ENCODE measurements at regions not wholly inside any gene's neighbourhood (a gene's known extent, or its start where the extent isn't known, plus 50 kb on each side); places are given as distances from the start of the nearest gene placed in this dataset.

DNA sequence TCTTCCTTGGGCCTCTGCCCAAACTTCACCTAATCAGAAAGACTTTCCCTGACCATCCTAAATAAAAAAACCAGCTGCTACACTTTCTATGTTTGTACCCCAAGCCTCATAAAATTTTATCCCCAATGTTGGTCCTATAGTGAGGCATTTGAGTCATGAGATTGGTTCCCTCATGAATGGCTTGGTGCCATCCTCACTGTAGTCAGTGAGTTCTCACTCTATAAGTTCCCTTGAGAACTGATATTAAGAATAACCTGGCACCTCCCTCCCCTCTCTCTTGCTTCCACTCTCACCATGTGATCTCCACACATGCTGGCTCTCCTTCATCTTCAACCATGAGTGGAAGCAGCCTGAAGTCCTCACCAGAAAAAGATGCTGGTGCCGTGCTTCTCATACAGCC lies 316.9 kb upstream of the PRDM1 start:
- DNase-seq (ENCODE audit: low read depth in 2 of 2), result no peak

DNA sequence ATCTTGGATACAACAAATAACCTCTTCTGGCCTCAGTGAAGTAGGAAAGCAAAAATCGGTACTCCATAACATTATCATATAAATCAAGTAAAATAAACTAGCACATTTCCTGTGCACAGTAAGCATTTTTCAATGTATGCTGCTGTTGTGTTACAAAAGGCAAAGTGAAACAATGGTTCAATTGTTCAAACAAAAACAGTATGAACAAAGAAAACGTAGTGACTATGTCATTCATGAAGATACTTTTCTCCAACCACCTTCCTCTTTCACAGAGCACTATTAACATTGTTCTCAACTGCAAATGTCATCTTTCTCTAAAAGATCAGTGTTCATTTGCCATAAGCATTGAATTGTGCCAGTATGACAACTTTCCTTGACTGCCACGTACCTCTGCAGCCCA lies 318.6 kb upstream of the PRDM1 start:
- DNase-seq (ENCODE audit: low read depth in 2 of 2), result no peak

DNA sequence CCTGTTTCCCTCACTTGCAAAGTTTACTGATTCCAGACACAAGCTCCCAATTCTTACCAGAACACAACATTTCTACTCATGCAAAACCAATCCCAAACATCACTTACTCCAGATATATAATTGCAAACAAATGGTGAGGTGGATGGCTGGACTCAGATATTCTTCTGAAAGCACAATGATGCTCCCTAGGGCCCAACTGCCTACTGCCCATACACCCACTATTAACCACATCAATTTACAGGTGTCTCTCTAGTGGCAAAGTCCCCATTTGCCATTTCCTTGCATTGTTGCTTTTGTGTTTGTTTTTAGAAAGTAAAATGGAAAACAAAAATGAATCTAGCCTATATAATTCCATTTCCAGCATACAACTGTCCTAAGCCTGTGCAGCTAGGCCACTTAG lies 320.9 kb upstream of the PRDM1 start:
- DNase-seq (ENCODE audit: low read depth in 2 of 2), result no peak

DNA sequence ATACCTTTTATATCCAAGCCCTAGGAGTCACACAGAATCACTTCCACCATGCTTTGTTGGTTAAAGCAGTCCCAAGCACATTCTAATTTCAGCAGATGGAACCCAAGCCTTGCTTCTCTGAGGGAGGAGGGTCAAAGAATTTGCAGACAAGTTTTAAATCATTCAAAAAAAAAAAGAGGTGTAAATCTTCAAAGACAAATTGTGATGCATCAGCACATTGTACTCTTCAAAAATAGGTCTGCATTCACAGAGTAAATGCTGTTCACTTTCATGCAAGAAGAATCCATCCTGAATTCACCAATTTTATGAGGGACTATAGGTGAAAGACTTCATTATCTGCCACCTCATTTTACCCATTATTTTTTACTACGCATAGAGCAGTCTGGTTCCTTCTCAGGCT lies 321.8 kb upstream of the PRDM1 start:
- DNase-seq (ENCODE audit: low read depth in 2 of 2), result no peak

DNA sequence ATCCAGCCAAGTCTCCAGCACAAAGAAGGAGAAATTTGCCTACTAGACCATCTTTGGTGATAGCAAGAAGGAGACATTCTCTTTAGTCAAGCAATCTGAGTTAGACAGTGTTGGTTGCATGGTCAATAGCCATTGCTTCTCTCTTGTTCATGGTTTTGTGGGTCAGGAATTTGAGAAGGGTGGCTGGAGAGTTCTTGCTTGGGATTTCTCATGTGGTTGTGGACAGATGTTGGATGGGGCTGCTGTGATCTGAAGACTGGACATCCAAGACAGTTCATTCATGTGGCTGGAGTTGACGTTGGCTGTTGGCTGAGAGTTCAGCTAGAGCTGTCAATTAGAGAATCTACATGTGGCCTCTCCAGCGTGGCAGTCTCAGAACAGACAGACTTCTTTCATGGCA lies 322.3 kb upstream of the PRDM1 start:
- no peak for DNase-seq (ENCODE audit: low read depth in 2 of 2)

DNA sequence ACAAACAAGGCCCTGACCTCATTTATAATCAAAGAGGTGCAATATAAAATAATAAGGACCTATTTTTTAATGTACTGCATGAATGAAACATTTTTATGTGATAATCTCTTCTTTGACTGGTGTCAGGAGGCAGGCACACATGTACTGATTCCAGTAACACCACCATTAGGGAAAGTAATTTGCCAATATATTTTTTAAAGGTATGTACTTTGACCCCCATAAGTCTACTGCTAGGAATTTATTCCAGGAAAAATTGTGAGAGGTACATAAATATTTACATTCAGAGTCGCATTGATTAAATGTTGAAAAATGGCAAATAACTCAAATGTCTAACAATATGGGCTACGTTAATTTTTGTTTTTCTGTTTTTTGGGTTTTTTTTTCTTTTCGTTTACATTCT lies 325.4 kb upstream of the PRDM1 start:
- DNase-seq (ENCODE audit: low read depth in 2 of 2), result no peak

DNA sequence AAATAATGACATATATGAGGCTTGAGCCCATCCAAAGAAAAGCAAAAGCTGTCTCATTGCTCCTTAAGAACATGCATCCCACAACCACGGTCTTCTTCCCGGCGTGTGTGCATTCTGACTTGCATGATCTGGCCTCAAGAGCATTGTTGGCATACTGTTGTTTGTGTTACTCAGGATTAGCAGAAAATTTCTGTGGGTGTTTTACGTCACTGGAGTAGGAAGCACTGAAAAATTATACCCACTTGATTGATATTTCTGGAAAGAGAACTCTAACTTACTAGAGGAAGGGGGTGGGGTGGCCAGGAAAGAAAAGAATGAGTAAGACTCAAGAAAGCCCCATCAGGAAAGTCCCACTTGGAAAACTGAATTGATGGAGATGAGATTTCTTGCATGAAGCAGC lies 326.2 kb upstream of the PRDM1 start:
- no peak for DNase-seq (ENCODE audit: low read depth in 2 of 2)

DNA sequence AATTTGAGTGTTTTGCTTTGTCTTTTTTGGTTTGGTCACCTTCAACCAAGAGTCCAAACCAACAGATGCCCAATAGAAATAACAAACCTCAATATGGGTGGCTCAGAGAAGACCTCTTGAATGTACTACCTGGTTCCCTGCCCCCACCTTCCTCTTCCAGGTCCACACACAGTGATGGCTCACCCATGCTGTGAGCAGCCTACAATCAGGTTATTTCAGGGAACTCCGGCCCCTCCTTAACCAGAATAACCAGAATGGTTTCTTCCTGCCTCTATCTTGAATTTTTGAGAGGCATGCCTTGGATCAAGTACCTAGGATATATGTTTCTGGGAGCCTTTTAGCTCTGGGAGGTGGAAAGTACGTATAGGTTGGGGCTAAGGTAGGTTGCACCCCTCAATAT lies 327.1 kb upstream of the PRDM1 start:
- no peak for DNase-seq (ENCODE audit: low read depth in 2 of 2)

DNA sequence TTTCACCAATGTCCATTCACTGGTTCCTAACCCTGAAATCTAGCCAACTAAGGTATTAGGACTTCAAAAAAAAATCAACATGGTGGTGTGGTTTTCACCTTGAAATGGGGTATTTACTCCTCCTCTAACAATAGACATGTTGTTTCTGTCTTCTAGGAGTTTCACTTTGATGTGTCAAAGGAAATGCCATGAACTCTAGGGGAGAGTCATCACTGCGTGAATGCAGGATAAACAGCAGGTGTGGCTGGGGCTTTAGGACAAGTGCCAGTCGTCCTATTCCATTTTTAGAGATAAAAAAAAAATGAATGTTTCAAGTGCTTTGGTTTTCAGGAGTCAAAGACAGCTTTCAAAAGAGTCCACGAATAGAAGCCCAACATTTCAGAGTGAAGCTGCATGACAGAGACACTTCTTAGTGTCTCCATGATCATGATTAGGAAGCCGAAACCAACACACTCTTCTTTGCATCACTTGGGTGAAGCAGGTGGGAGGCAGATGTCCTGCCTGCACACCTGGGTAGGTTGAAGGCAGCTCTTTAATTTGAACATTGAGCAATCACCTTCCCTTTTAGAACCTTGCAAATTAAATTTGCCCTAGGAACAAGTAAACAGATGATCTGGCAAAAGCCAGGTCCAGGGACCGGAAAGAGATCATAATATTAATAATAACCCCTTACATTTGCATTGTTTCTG lies 328.5 kb upstream of the PRDM1 start:
- DNase-seq (ENCODE audit: low read depth in 2 of 2), result no peak

DNA sequence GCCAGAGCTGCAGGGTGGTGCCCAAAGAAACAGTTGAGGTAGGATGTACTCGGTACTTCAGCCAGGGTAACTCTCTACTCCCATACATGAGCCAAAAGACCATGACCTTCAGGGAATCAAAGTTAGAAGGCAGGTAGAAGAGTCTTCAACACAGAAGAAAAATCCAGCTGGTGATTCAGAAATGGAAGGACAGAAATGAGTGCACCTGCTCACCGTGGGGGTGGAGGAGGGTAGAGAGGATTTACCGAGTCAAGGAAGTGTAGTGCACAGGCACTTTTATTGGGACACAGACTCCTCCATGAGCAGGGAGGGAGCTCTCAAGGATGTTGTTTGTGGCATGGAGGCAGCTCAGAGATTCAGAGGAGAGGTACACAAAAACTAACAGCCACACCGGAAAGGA lies 330.3 kb upstream of the PRDM1 start:
- DNase-seq (ENCODE audit: low read depth in 2 of 2), result no peak

DNA sequence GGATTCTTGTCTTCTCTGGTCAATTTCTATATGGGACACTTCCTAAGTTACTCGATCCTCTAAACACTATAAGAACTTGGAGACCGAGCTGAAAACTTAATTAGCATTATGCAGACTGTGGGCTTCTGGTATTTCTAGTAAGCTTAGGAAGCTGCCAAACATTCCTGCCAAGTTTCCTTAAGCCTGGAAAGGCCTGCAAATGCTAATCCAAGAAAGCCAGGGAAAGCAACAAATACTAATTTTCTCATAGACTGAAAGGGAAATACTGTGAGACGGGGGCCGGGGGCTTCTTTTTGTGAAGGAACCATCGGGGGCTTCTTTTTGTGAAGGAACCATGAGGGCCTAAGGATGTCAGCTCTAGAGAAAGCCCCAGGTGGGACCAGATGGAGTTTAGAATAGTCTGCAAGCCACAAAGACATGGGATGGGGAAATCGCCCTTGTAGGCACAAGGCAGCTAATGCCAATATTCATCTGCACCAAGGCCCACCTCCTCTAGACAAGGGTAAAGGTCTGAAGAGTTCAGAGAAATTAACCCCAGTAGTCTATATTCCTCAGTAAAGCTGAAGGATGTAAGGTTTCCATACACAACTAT lies 332.4 kb upstream of the PRDM1 start:
- no peak for DNase-seq (ENCODE audit: low read depth in 2 of 2)

DNA sequence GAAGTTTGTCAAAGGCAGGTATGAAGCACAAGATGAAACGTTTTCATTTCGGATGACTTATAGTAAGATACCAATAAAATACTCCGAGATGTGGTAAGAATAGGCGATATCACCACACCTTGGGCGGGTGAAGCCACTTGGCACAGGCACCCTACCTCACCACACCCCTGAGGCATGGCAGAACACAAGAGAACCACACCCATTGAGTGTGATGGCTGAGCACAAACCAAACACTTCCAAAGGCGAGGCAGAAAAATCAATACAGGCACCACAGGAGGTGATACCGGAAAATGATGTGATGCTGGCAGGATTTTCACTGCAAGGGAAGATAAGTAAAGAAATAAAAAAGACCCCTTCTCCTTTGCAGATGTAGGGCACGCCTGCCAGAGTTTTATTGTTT lies 332.9 kb upstream of the PRDM1 start:
- DNase-seq (ENCODE audit: low read depth in 2 of 2), result no peak

DNA sequence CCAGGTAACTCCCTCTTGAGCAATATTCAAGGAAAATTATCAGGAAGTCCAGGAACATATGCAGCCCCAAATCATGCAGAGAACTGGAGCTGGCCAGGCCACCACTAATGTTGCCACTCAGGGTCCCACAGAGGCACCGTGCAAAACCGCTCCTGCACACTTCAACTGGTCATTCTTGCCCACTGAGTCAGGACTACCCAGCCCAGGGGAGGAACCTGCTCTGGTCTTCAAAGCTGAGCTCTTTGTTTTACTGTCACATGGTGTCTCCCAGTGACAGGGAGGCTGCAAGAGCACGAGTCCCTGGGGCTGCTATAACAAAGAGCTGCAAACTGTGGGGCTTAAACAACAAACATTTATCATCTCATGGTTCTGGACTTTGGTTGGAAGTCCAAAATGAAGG lies 336.0 kb upstream of the PRDM1 start:
- no peak for DNase-seq (ENCODE audit: low read depth in 2 of 2)

DNA sequence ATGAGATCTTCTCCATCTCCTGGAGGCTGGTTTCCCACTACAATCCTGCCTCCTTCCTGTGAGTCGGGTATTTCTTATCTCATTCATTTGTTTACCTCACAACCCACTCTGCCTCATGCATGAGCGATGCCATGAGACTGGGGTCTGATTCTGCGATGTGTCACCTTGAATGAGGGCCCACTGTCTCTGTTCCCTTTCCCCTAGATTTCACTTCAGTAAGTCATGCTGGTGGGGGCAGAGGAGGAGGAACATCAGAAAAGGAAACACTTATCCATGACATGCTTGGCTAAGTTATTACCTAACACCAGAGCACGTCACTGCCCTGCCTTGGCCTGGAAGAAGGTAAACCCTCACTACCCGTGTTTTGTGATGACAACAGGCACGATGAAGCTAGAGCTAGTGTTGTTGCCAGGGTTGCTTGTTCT lies 337.4 kb upstream of the PRDM1 start:
- DNase-seq (ENCODE audit: low read depth in 2 of 2), result no peak

DNA sequence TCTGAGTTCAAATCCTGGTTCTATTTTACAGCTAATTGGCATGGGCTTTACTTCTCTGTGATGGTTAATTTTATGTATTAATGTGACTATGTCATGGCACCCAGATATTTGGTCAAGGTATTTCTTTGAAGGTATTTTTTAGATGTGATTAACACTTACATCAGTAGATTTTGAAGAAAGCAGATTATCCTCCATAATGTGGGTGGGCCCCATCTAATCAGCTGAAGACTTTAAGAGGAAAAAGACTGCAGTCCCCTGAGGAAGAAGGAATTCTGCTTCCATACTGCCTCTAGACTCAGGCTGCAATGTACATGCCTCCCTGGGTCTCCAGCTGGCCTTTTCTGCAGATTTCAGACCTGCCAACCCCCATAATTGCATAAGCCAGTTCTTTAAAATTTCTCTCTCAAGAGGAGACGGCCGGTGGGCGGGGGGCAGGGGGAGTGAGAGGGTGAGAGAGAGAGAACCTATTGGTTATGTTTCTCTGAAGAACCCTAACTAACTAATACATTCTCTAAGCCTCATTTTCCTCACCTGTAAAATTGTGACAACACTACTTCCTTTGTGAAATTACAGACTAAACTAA lies 338.2 kb upstream of the PRDM1 start:
- DNase-seq (ENCODE audit: low read depth in 2 of 2), result no peak

DNA sequence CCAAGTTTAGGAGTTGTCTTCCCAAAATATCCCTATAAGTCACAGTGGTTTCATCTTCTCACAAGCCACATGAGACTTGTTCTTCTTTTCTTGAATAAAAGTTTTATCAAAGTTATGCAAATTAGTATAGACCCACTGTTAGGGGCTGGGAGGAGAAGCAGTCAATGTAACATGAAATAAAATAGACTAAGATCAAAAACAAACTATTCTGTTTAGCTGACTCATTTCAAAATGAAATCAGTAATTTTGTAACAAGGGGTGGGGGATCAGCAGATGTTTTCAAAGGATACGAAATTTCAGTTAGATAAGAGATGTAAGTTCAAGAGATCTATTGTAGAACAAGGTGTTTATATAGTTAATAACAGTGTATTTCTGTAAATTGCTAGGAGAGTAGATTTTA lies 339.6 kb upstream of the PRDM1 start:
- DNase-seq (ENCODE audit: low read depth in 2 of 2), result no peak

DNA sequence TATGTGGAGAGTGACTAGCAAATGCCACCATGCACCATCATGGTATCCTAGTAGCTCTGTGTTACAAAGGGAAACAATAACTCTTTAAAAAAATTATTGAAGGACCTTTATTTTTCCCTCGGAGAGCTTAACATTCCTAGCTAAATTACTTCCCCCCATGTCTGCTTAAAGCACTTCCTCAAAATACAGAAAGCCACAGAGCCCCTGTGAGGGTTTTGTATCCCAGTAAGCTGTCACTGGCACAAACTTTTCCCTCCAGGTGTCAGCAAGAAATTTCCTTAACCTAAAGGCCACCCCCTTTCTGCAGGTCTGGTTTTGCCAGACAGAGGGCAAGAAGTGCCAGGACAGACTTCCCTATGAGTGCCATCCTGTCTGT lies 340.0 kb upstream of the PRDM1 start:
- DNase-seq (ENCODE audit: low read depth in 2 of 2), result no peak

DNA sequence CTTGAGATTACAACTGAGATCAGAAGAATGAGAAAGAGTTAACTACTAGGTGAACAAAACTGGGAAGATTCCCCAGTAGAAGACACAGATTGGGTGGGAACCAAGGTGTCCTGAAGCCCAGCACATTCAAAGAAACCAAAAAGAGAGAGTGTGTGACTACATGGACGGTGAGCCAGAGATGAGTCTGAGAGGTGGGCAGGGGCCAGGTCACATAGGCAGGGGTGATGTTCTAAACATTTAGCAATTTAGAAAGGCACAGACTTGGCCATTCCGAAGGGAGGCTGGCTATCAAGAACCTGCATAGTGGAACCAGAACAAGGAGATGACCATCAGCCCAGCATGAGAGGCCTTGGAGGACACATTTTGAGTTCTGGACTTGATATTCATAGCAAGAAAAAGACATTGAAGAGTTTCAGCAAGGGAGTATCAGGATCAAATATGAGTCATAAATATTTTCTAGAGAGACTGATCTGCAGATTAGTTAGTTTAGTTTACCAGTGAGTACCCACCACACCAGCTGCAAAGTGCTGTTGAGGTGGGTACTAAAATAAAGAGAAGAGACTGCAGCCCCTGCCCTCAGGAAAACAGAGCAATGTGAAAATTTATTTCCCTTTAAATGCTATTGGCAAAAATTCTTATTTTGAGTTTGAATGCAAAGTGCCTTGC lies 340.5 kb upstream of the PRDM1 start:
- DNase-seq (ENCODE audit: low read depth in 2 of 2), result no peak

DNA sequence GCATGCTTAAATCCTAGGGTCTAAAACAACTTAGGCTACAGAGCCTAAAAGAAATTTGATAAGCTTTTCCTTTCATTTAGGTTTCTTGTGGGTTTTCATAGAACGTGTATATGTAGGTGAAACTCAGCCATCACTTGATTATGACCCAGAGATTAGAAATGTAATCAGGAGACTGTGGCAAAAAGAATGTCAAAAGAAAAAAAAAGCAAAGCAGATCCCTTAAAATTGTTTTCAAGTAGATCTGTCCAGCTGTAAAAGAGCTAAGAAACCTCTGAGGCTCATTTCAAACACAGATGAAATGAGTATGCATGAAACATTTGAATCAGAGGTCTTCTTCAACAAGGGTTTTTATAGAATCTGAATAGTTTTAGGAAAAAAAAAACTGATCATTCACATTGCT lies 341.3 kb upstream of the PRDM1 start:
- no peak for DNase-seq (ENCODE audit: low read depth in 2 of 2)

DNA sequence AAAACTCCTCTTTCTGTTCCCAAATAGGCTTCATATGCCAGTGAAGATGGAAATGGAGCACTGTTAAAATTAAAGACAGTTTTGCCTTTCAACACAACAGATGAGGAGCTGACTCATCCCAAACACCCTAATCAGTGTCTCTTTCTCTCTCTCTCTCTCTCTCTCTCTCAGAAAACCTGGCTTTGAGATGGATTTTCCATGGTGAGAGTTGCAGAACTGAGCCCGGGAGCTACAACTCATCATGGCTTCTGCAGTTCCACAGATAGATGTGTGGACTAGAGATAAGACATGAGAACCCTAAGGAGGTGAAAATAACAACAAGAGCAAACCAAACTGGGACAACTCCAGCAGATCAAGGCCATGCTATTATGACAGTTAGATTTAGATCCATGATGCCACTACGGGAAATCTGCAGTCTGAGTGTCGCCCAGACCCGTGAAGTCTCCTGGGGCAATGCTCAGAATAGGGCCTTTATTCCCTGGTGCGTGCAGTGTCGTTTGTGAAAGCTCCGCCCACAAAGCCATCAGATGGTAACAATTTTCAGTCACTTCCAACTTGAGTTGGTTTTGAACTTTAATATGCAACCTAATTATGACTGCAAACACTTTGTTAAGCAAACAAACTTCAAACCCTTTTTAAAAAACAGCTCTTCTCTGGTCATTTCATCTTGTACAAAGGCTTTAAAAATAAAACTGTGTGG lies 338.2 kb upstream of the PREP start:
- no peak for DNase-seq (ENCODE audit: low read depth in 2 of 2)

DNA sequence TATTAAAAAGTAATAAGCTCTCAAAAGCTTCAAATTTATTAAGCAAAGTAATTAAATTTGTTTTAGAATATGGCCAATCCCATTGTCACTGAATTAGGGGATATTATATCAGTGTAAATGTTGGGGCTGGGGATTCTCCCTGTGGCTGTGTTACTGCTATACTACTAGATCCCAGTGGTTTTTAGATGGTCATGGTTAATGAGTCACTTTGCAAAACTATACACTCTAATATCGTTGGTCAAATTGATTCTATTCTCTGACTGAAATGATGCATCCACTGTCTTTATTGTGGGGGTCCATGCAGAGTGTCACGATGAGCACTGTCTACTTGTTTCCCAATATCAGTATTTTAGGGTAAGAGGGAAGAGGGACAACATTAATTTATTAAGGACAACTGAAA lies 336.9 kb upstream of the PREP start:
- DNase-seq (ENCODE audit: low read depth in 2 of 2), result no peak

DNA sequence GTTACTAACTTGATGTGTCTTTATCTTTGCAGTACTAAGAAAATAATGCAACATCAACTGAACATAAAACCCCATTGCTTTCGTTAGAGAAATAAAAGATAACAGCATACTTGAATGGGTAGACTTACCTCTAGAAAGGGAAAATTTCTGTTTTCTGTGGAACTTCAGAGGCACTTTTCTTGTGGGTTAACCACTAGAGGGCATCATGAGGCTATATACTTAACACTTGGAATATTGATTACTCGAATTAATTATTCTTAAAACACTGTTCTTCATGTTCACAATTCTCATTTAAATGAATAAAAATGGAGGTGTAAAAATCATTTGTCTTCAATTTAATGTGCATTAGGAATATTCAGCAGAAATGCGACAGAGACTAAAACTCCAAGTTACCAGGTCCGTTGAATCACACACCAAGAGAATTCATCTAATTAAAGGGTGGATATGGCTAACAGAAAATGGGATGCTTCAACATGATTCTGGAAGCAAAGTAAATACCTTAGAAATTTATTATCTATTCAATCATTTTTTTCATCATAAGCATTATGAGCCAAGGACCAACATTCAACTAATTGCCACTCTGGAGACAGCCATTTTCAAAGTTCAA lies 330.8 kb upstream of the PREP start:
- no peak for DNase-seq (ENCODE audit: low read depth in 2 of 2)

Data from stimulated activated CD4-positive, alpha-beta T cell treated with anti-CD3 and anti-CD28 coated beads, Interleukin-15, amount 100 ng/mL, for 48 hours (primary cell).